GM23338 (cell line): ENCODE measurements at regions not wholly inside any gene's neighbourhood (a gene's known extent, or its start where the extent isn't known, plus 50 kb on each side); places are given as distances from the start of the nearest gene placed in this dataset.

Experiments
- CREB1 ChIP-seq: fragments of 250-450 bp; sonication (Bioruptor Pico); IDR thresholded peaks from 2 replicates; pipeline ENCODE4 v1.5.0; 2020; ENCODE audit warnings: low read depth, mild to moderate bottlenecking, moderate library complexity
- EZH2 ChIP-seq: fragments of 200-600 bp; sonication (generic); IDR thresholded peaks from one replicate; pipeline ENCODE4 v1.8.0; 2017; ENCODE audit warnings: antibody characterized with exemption, mild to moderate bottlenecking, low read depth; ENCODE audit not compliant: unreplicated experiment
- EZH2phosphoT487 ChIP-seq: fragments of 200-600 bp; sonication (generic); IDR thresholded peaks from one replicate; pipeline ENCODE4 v1.8.1; 2018; ENCODE audit warnings: antibody characterized with exemption; ENCODE audit not compliant: unreplicated experiment
- JUNB ChIP-seq: IDR thresholded peaks from one replicate; pipeline ENCODE4 v1.6.1; 2016; ENCODE audit warnings: antibody characterized with exemption; ENCODE audit not compliant: unreplicated experiment
- NANOG ChIP-seq: IDR thresholded peaks from 2 replicates; pipeline ENCODE4 v1.6.1; 2016; ENCODE audit warnings: antibody characterized with exemption, borderline replicate concordance
- POLR2AphosphoS5 ChIP-seq: IDR thresholded peaks from 2 replicates; pipeline ENCODE4 v1.6.1; 2016; ENCODE audit warnings: antibody characterized with exemption, low read depth
- ZNF114 ChIP-seq: fragments of 250-450 bp; sonication (Bioruptor Pico); IDR thresholded peaks from 2 replicates; pipeline ENCODE4 v1.5.0; 2020; ENCODE audit warnings: mild to moderate bottlenecking, moderate library complexity
- ZNF331 ChIP-seq: fragments of 250-450 bp; sonication (Bioruptor Pico); IDR thresholded peaks from 2 replicates; pipeline ENCODE4 v1.5.0; 2020; ENCODE audit warnings: low read depth, mild to moderate bottlenecking, moderate library complexity
- TF ChIP-seq, protein P1 (sequence below), 2 experiments: fragments of 200-600 bp in 1 of 2; sonication (generic) in 1 of 2; conservative IDR thresholded peaks; 2 replicates each; pipeline versions ENCODE4 v1.5.1 to v1.6.1; 2016 to 2017; ENCODE audit warnings: antibody characterized with exemption in 2 of 2, low read depth in 2 of 2, mild to moderate bottlenecking in 2 of 2, moderate library complexity in 1 of 2
- TF ChIP-seq, protein P2 (sequence below): IDR thresholded peaks from one replicate; pipeline ENCODE4 v1.6.1; 2018; ENCODE audit warnings: antibody characterized with exemption; ENCODE audit not compliant: unreplicated experiment
- TF ChIP-seq, protein P3 (sequence below): fragments of 250-450 bp; sonication (Bioruptor Pico); IDR thresholded peaks from 2 replicates; pipeline ENCODE4 v1.5.0; 2020; ENCODE audit warnings: mild to moderate bottlenecking, moderate library complexity

DNA sequence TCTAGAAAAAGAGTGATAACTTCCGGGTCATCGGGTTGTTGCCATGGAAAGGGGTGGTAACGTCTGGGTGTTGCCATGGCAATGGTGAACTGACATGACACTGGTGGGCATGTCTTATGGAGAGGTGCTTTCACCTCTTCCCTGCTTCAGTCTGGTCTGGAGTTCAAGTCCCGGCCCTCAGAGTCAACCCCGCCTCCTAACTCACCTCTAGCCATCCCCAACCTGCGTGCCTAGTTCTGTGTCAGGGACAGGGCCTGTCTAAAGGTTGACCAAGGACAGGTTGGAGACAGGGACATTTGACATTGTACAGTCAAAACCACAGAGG lies 96.0 kb downstream of the LSM3 start:
- TF ChIP-seq, protein P1, sequence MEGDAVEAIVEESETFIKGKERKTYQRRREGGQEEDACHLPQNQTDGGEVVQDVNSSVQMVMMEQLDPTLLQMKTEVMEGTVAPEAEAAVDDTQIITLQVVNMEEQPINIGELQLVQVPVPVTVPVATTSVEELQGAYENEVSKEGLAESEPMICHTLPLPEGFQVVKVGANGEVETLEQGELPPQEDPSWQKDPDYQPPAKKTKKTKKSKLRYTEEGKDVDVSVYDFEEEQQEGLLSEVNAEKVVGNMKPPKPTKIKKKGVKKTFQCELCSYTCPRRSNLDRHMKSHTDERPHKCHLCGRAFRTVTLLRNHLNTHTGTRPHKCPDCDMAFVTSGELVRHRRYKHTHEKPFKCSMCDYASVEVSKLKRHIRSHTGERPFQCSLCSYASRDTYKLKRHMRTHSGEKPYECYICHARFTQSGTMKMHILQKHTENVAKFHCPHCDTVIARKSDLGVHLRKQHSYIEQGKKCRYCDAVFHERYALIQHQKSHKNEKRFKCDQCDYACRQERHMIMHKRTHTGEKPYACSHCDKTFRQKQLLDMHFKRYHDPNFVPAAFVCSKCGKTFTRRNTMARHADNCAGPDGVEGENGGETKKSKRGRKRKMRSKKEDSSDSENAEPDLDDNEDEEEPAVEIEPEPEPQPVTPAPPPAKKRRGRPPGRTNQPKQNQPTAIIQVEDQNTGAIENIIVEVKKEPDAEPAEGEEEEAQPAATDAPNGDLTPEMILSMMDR (conservative IDR thresholded peaks at IDR 0.05; ENCODE audit: low read depth in 2 of 2) = no peak
- TF ChIP-seq EZH2phosphoT487 (no peak), EZH2 (no peak), JUNB (no peak), POLR2AphosphoS5 (no peak), ZNF114 (CRISPR knock-in tag) (no peak), CREB1 (CRISPR knock-in tag) (no peak), ZNF331 (CRISPR knock-in tag) (no peak), NANOG (no peak)
- TF ChIP-seq, protein P2, sequence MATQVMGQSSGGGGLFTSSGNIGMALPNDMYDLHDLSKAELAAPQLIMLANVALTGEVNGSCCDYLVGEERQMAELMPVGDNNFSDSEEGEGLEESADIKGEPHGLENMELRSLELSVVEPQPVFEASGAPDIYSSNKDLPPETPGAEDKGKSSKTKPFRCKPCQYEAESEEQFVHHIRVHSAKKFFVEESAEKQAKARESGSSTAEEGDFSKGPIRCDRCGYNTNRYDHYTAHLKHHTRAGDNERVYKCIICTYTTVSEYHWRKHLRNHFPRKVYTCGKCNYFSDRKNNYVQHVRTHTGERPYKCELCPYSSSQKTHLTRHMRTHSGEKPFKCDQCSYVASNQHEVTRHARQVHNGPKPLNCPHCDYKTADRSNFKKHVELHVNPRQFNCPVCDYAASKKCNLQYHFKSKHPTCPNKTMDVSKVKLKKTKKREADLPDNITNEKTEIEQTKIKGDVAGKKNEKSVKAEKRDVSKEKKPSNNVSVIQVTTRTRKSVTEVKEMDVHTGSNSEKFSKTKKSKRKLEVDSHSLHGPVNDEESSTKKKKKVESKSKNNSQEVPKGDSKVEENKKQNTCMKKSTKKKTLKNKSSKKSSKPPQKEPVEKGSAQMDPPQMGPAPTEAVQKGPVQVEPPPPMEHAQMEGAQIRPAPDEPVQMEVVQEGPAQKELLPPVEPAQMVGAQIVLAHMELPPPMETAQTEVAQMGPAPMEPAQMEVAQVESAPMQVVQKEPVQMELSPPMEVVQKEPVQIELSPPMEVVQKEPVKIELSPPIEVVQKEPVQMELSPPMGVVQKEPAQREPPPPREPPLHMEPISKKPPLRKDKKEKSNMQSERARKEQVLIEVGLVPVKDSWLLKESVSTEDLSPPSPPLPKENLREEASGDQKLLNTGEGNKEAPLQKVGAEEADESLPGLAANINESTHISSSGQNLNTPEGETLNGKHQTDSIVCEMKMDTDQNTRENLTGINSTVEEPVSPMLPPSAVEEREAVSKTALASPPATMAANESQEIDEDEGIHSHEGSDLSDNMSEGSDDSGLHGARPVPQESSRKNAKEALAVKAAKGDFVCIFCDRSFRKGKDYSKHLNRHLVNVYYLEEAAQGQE = no peak
- TF ChIP-seq, protein P3, sequence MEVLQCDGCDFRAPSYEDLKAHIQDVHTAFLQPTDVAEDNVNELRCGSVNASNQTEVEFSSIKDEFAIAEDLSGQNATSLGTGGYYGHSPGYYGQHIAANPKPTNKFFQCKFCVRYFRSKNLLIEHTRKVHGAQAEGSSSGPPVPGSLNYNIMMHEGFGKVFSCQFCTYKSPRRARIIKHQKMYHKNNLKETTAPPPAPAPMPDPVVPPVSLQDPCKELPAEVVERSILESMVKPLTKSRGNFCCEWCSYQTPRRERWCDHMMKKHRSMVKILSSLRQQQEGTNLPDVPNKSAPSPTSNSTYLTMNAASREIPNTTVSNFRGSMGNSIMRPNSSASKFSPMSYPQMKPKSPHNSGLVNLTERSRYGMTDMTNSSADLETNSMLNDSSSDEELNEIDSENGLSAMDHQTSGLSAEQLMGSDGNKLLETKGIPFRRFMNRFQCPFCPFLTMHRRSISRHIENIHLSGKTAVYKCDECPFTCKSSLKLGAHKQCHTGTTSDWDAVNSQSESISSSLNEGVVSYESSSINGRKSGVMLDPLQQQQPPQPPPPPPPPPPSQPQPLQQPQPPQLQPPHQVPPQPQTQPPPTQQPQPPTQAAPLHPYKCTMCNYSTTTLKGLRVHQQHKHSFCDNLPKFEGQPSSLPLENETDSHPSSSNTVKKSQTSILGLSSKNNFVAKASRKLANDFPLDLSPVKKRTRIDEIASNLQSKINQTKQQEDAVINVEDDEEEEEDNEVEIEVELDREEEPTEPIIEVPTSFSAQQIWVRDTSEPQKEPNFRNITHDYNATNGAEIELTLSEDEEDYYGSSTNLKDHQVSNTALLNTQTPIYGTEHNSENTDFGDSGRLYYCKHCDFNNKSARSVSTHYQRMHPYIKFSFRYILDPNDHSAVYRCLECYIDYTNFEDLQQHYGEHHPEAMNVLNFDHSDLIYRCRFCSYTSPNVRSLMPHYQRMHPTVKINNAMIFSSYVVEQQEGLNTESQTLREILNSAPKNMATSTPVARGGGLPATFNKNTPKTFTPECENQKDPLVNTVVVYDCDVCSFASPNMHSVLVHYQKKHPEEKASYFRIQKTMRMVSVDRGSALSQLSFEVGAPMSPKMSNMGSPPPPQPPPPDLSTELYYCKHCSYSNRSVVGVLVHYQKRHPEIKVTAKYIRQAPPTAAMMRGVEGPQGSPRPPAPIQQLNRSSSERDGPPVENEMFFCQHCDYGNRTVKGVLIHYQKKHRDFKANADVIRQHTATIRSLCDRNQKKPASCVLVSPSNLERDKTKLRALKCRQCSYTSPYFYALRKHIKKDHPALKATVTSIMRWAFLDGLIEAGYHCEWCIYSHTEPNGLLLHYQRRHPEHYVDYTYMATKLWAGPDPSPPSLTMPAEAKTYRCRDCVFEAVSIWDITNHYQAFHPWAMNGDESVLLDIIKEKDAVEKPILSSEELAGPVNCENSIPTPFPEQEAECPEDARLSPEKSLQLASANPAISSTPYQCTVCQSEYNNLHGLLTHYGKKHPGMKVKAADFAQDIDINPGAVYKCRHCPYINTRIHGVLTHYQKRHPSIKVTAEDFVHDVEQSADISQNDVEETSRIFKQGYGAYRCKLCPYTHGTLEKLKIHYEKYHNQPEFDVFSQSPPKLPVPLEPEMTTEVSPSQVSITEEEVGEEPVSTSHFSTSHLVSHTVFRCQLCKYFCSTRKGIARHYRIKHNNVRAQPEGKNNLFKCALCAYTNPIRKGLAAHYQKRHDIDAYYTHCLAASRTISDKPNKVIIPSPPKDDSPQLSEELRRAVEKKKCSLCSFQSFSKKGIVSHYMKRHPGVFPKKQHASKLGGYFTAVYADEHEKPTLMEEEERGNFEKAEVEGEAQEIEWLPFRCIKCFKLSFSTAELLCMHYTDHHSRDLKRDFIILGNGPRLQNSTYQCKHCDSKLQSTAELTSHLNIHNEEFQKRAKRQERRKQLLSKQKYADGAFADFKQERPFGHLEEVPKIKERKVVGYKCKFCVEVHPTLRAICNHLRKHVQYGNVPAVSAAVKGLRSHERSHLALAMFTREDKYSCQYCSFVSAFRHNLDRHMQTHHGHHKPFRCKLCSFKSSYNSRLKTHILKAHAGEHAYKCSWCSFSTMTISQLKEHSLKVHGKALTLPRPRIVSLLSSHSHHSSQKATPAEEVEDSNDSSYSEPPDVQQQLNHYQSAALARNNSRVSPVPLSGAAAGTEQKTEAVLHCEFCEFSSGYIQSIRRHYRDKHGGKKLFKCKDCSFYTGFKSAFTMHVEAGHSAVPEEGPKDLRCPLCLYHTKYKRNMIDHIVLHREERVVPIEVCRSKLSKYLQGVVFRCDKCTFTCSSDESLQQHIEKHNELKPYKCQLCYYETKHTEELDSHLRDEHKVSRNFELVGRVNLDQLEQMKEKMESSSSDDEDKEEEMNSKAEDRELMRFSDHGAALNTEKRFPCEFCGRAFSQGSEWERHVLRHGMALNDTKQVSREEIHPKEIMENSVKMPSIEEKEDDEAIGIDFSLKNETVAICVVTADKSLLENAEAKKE (CRISPR knock-in tag) = no peak
